SK-N-SH (cell line): ENCODE measurements at regions not wholly inside any gene's neighbourhood (a gene's known extent, or its start where the extent isn't known, plus 50 kb on each side); places are given as distances from the start of the nearest gene placed in this dataset.

Source experiments
- CTCF ChIA-PET: fragments of 300-600, 350-600 bp; formaldehyde crosslinking; extraction: SDS; loops from one replicate; lab custom pipeline; 2021; lab: Yijun Ruan, JAX
- POLR2A ChIA-PET: fragments of 350-600 bp; sonication (Branson Sonifier 250); formaldehyde crosslinking; extraction: SDS; loops from one replicate; lab custom pipeline; 2020; ENCODE audit warnings: antibody characterized with exemption, inconsistent platforms; lab: Yijun Ruan, JAX
- DNase-seq: peaks from one replicate; pipeline ENCODE4 v3.0.0; 2012
- H2AFZ ChIP-seq: fragments of 200-600 bp; sonication (generic); 2 replicates; pipeline ENCODE4 v1.8.1; 2016; ENCODE audit warnings: antibody characterized with exemption, mild to moderate bottlenecking, low read depth
- H3F3A ChIP-seq: fragments of 200-600 bp; sonication (generic); replicated peaks from 2 replicates; pipeline ENCODE3; 2016; ENCODE audit warnings: antibody characterized with exemption, mild to moderate bottlenecking; ENCODE audit not compliant: insufficient read depth
- H3K27ac ChIP-seq, 2 experiments: fragments of 200-500 bp in 1 of 2; fragments of 200-600 bp in 1 of 2; sonication (Bioruptor generic) in 1 of 2; sonication (generic), shearing (Covaris generic) in 1 of 2; 2 replicates each; pipeline versions ENCODE4 v1.5.1 to v1.6.1; 2014 to 2016; ENCODE audit warnings: low read depth in 2 of 2, inconsistent platforms in 1 of 2, low read length in 1 of 2, mild to moderate bottlenecking in 1 of 2, mixed read lengths in 1 of 2
- H3K27me3 ChIP-seq: fragments of 200-600 bp; sonication (generic), shearing (Covaris generic); 2 replicates; pipeline ENCODE4 v1.6.1; 2016; ENCODE audit warnings: mixed run types; ENCODE audit not compliant: insufficient read depth
- H3K36me3 ChIP-seq, 2 experiments: fragments of 200-500 bp in 1 of 2; fragments of 200-600 bp in 1 of 2; sonication (Bioruptor generic) in 1 of 2; sonication (generic) in 1 of 2; replicated peaks in 1 of 2; 2 replicates each; pipeline versions ENCODE3 to v1.5.1; 2014 to 2016; ENCODE audit warnings: low read length in 1 of 2, mild to moderate bottlenecking in 1 of 2; ENCODE audit not compliant: insufficient read depth in 2 of 2, control insufficient read depth in 1 of 2
- H3K4me1 ChIP-seq, 2 experiments: fragments of 200-500 bp in 1 of 2; fragments of 200-600 bp in 1 of 2; sonication (Bioruptor generic) in 1 of 2; sonication (generic), shearing (Covaris generic) in 1 of 2; 2 replicates each; pipeline versions ENCODE4 v1.5.1 to v1.6.1; 2014 to 2016; ENCODE audit warnings: low read depth in 1 of 2, low read length in 1 of 2, mixed run types in 1 of 2; ENCODE audit not compliant: insufficient read depth in 2 of 2, control insufficient read depth in 1 of 2
- H3K4me2 ChIP-seq: fragments of 200-600 bp; sonication (generic), shearing (Covaris generic); 2 replicates; pipeline ENCODE4 v1.6.1; 2017; ENCODE audit warnings: mixed run types
- H3K4me3 ChIP-seq, 2 experiments: fragments of 200-500 bp in 1 of 2; fragments of 200-600 bp in 1 of 2; sonication (Bioruptor generic) in 1 of 2; sonication (generic), shearing (Covaris generic) in 1 of 2; 2 replicates each; pipeline versions ENCODE4 v1.5.1 to v1.8.1; 2014 to 2016; ENCODE audit warnings: low read depth in 2 of 2, inconsistent platforms in 1 of 2, low read length in 1 of 2, mild to moderate bottlenecking in 1 of 2, mixed read lengths in 1 of 2, moderate library complexity in 1 of 2
- H3K79me2 ChIP-seq: fragments of 200-600 bp; sonication (generic); 2 replicates; pipeline ENCODE4 v1.8.1; 2017; ENCODE audit warnings: mild to moderate bottlenecking; ENCODE audit not compliant: insufficient read depth
- H3K9ac ChIP-seq: fragments of 200-600 bp; sonication (generic); 2 replicates; pipeline ENCODE4 v1.6.1; 2017; ENCODE audit warnings: mixed run types
- H3K9me2 ChIP-seq: fragments of 200-600 bp; sonication (generic); 2 replicates; pipeline ENCODE4 v1.6.1; 2017; ENCODE audit warnings: mixed run types
- H3K9me3 ChIP-seq: fragments of 200-600 bp; sonication (generic); 2 replicates; pipeline ENCODE4 v1.6.1; 2017; ENCODE audit warnings: mixed run types, mild to moderate bottlenecking, moderate library complexity
- H4K20me1 ChIP-seq: fragments of 200-600 bp; sonication (generic); 2 replicates; pipeline ENCODE4 v1.6.1; 2017; ENCODE audit warnings: mild to moderate bottlenecking, mixed run types; ENCODE audit not compliant: insufficient read depth
- CTCF ChIP-seq: fragments of 200-600 bp; sonication (generic); IDR thresholded peaks from 2 replicates; pipeline ENCODE4 v1.6.1; 2017; ENCODE audit warnings: antibody characterized with exemption, mild to moderate bottlenecking, moderate library complexity
- FOSL2 ChIP-seq: IDR thresholded peaks from 2 replicates; pipeline ENCODE4 v1.4.0; 2012; ENCODE audit warnings: low read depth, mild to moderate bottlenecking, moderate library complexity, borderline replicate concordance
- IRF3 ChIP-seq: fragments of 150-350 bp; IDR thresholded peaks from 2 replicates; pipeline ENCODE4 v1.6.1; 2016; ENCODE audit warnings: mild to moderate bottlenecking, low read depth, low read length
- JUND ChIP-seq: IDR thresholded peaks from 2 replicates; pipeline ENCODE4 v1.4.0; 2012
- MXI1 ChIP-seq: IDR thresholded peaks from 2 replicates; pipeline ENCODE4 v1.6.1; 2012; ENCODE audit warnings: mild to moderate bottlenecking, low read depth, low read length, improper control_type of control experiment
- NFIC ChIP-seq: IDR thresholded peaks from 2 replicates; pipeline ENCODE4 v1.4.0; 2012; ENCODE audit warnings: borderline replicate concordance
- NRF1 ChIP-seq: IDR thresholded peaks from 2 replicates; pipeline ENCODE4 v1.6.1; 2012; ENCODE audit warnings: low read depth, mild to moderate bottlenecking, low read length
- RCOR1 ChIP-seq: fragments of 150-350 bp; IDR thresholded peaks from 2 replicates; pipeline ENCODE4 v1.6.1; 2017; ENCODE audit warnings: antibody characterized with exemption, low read length
- REST ChIP-seq: IDR thresholded peaks from 2 replicates; pipeline ENCODE4 v1.6.1; 2012; ENCODE audit warnings: mild to moderate bottlenecking, low read depth, low read length, moderate library complexity
- RXRA ChIP-seq: IDR thresholded peaks from 2 replicates; pipeline ENCODE4 v1.4.0; 2012; ENCODE audit warnings: low read depth, mild to moderate bottlenecking, borderline replicate concordance
- TEAD4 ChIP-seq: IDR thresholded peaks from 2 replicates; pipeline ENCODE4 v1.4.0; 2012; ENCODE audit warnings: mild to moderate bottlenecking, borderline replicate concordance; ENCODE audit not compliant: insufficient read depth
- USF1 ChIP-seq: IDR thresholded peaks from 2 replicates; pipeline ENCODE4 v1.4.0; 2012; ENCODE audit warnings: low read depth, borderline replicate concordance
- YY1 ChIP-seq: IDR thresholded peaks from 2 replicates; pipeline ENCODE4 v1.4.0; 2012; ENCODE audit warnings: low read depth, mild to moderate bottlenecking
- WGBS: methylation state at CpG from one replicate; pipeline ENCODE4 v1.1.6; 2017; ENCODE audit warnings: low lambda C conversion rate; 5-methylcytosine and 5-hydroxymethylcytosine counted together

DNA sequence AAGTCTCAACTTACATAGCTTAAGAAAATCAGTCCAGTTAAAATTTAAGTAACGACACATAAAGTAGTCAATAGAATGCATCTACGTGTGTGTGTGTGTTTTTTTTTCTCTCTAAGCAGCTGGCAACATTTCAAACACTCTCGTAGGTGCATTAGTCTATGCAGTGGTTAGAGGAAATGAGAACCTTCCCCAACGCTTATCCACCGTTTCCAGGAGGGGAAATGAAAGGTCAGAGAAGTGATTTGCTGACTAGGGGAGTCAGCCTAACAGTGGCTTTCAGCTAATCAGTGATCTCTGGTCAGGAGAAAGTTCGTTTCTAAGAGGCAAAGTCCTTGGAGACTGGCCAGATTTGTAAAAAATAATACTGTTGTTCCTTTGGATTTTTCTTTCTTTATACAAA lies 806.6 kb downstream of the C6orf118 start:
- Histone ChIP-seq H3K9me2 (0 out of 2 replicates have a peak, but pooled peaks cover 4% of the 10 kb centered on the region), H3K4me3 (no peak overlapping the region), H3K36me3 (no peaks in the 10 kb centered on the region), H3K79me2 (no peaks in the 10 kb centered on the region), H3K9me3 (no peaks in the 10 kb centered on the region), H3K27me3 (no peaks in the 10 kb centered on the region), H3K27ac (no peak overlapping the region), H3K4me2 (no peak overlapping the region), H3K4me1 (no peaks in the 10 kb centered on the region)
- ChIA-PET POLR2A (no interaction called here), CTCF (no interaction called here)
- no peak for DNase-seq
- TF ChIP-seq YY1: no peak
- no peak for TF ChIP-seq FOSL2
- no peak for TF ChIP-seq IRF3
- no peak for TF ChIP-seq TEAD4
- TF ChIP-seq MXI1: no peak
- no peak for TF ChIP-seq REST
- TF ChIP-seq JUND: no peak
- TF ChIP-seq NFIC: no peak
- TF ChIP-seq RXRA: no peak
- TF ChIP-seq NRF1: no peak
- TF ChIP-seq USF1: no peak
- TF ChIP-seq CTCF: no peak
- no peak for TF ChIP-seq RCOR1
- TF ChIP-seq, all 33 proteins: peak for 0
- H3K9ac ChIP-seq: no peak overlapping the region
- H2AFZ ChIP-seq: no peak overlapping the region
- WGBS: 7% methylated on average over 6 of the region's 6 CpGs
- H4K20me1 ChIP-seq: no peaks in the 10 kb centered on the region
- no peaks in the 10 kb centered on the region for H3F3A ChIP-seq
